ENCODE measurements at regions not wholly inside any gene's neighbourhood (a gene's known extent, or its start where the extent isn't known, plus 50 kb on each side); places are given as distances from the start of the nearest gene placed in this dataset.

DNA sequence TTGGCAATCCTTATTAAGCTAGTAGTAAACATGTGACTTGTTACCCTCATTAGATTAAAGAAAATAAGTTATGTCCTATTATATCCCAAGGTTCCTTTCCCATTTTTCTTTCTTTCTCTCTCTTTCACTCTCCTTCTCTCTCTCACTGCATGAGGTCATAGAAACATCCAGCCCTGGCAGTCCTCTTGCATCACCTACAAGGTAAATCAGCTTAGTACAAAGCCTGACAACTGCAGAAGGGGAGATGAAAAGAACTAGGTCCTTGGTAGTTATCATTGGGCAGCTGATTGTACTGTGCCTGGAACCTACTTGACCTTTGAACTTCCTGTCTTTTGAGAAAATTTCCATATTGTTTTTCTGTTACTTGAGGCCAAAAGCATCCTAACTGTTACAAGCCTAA is 307.9 kb upstream of the SP8 start:
- no peak for DNase-seq

DNA sequence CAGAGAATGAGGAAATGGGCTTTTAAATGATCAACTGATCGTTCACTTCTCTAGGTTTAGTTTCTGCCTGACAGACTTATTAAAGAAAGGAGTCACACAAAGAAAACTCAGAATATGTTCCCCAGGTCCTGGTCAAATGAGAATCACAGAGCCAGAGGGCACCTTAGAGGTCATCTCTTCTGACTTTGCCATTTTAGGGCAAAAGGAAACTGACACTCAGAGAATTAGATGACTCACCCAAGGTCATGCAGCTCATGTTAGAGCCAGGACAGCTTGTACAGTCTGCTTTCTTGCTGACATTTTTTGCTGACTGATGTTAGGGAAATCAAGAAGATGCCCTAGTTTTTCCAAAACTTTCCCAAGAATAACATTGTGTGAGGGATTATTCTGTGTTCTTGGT is 312.7 kb upstream of the SP8 start:
- DNase-seq, result no peak

DNA sequence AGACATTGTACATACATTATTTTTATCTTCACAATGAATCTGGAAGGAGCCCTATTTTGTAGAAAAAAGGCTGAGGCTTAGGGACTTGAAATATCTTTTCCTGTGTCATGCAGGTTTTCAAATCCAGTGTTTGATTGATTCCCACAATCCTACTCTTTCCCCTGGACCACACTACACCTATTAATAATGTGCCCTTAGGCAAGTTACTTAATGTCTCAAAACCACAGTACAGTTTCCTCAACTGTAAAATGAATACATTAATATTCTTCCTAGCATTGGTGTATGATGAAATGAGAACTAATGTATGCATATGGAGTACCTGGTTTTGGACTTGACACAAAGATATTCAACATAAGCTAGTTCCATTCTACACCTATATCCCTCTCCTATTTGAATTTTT is 313.3 kb upstream of the SP8 start:
- no peak for DNase-seq

DNA sequence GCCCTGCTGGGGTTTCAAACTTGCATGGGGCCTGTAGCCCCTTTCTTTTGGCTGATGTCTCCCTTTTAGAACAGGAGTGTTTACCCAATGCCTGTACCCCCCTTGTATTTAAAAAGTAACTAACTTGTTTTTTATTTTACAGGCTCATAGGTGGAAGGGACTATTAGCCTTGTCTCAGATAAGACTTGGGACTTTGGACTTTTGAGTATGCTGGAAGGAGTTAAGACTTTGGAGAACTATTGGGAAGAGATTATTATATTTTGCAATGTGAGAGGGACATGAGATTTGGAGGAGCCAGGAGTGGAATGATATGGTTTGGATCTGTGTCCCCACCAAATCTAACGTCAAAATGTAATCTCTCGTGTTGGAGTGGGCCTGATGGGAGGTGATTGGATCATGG is 314.9 kb upstream of the SP8 start:
- no peak for DNase-seq

DNA sequence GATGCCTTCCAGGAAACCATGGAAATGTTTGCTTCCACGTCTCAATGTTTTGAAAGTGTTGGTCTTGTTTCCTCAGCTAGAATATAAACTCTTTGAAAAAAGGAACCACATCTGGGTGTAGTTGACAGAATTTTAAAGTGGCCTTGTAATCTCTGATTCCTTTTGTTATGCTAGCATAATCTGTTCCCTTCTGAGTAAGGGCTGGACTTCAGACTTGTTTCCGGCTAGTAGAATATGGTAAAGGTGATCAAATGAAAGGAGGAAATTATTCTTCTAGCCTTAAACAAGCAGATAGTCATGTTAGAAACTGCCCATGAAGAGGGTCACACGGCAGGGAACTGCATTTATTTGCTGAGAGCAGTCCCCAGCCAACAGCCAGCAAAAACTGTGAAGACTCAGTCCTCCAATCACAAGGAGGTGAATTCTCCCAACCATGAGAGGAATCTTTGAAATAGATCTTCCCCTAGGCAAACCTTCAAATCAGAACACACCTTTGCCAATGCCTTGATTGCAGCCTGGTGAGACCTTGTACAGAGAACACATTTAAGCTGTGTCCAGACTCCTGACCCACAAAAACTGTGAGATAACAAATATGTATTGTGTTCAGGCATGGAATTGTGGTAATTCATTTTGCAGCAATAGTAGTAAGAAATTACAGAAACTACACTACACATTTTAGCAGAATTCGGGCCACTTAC is 316.9 kb upstream of the SP8 start:
- no peak for DNase-seq

DNA sequence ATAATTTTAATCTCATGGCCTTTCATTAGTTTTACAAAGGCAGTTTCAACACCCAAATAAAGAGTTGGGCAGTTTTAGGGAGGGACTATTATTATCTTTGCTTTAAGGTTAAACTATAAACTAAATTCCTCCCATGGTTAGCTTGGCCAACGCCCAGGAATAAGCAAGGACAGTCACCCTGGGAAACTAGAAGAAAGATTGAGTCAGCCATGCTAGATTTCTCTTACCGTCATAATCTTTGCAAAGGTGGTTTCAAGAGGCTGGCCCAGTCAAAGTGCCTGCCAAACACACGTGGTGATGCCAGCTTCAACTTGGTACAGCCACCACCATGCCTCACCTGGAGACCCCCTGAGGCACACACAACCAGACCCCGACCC is 317.4 kb upstream of the SP8 start:
- no peak for DNase-seq

DNA sequence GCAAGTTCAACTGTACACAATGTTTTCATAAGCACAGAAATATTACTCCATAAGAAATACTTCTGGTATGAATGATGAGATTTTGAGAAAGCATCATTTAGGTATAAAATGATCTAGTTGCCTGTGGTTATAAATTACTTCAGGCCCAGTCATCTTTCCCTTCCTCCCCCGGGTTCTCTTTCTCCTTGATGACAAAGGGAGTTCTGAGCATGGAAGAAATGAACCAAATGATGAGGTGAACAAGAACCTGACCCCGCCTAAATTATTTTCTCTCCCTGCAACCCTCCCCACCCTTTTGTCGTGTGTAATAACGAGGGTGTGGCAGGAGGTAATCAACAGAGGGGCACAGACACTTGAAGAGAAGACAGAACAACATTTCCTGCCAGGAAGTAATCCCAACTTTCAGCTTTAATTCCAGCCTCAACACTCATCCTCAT is 319.6 kb upstream of the SP8 start:
- DNase-seq, result no peak

DNA sequence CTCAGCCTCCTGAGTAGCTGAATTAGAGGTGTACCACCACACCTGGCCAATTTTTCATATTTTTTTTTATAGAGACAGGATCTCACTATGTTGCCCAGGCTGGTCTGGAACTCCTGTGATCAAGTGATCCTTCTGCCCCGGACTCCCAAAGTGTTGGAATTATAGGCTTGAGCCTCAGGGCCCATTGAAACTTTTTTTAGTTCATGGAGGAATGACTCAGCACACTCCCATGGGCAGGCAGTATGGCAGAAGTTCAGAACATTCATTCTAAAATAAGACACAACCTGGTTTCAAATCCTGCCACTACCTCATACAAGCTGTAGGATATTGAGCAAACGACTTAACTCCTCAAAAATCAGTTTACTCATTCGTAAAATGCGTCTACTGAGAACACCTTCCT is 320.4 kb upstream of the SP8 start:
- no peak for DNase-seq

DNA sequence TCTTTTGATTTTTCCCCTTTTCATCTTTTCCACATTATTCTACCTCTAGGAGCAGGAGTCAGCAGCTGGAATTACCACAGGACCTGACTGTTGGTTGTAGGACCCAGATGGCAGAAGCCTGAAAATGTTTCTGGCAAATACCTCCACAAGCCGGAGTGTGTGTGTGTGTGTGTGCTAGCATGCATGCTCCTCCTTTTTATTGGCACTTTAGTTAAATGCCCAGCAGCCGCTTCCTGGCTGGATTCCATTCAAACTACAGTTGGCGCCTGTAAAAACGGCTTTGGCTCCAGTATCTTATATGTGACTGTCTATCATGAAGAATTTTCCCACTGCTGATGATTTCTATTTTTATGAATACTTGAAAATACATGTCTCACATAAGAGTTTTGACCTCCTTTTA is 319.7 kb upstream of the SP4 start:
- no peak for DNase-seq

DNA sequence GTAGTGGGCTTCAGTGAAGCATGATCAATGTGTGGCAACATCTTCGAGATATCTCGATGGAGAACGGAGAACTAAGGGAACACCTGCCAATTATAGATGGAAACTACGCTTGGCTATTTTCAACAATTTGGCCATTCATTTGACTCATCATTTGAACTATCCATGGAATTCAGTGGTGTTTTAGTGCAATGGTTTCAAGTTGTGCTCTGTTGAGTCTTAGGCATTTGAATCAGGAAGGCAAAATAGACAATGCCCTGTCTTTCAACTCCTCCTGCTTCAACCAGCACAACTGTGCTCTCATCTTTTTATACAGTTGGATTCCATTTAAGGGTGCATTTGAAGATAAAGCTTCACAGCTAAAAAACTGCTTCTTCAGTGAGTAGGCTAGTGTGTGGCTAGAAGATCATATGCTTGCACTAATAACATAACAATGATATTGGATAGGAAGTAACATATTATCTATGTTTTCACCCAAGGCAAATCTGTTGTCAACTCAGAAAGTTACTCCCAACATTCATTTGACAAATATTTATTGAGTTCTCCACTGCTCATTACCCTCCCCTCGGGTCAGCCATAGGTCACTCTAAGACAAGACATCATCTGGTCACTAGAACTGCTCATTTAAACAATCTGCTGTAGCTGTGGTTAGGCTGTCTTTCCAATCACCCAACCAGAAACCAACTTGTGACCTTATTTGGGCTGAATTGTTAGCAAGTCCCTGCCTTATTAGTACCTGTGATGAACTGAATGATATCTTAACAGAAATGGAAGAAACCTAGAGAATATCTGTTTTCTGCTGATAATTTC is 314.1 kb upstream of the SP4 start:
- no peak for DNase-seq

DNA sequence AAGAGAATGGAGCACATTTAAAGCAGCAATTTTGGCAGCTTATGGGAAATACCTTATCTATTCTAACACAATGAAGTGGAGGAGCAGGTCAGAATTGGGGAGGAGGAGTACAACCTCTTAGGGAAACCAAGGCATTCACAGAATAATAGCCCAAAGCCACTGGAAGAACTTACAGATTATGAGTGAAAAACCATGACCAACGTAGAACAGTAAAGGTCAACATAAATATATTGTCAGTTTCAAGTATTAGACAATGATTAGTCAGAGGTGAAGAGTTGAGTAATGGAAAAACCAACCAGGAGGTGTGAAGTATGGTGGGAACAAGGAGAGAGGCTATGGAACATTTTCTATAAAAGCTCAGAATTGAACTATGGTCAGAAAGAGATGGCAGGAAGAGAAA is 304.3 kb upstream of the SP4 start:
- DNase-seq, result no peak

DNA sequence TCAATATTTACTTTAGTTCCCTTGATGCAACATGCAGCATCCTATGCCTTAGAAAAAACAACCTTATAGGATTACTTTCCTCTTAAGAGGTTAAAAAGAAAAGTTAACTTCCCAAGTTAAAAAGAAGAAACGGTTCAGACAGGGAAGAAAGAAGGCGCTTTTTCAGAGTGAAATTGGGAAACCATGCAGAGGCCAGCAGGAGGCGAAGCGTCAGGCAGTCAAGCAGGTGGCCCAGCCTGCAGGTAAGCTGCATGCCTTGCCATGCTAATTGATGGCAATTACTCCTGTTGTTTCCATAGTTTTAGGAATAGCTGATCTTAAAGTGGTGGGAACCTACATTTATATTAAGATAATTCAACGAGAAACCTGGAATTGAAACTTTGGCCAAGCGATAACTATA is 302.6 kb upstream of the SP4 start:
- no peak for DNase-seq

DNA sequence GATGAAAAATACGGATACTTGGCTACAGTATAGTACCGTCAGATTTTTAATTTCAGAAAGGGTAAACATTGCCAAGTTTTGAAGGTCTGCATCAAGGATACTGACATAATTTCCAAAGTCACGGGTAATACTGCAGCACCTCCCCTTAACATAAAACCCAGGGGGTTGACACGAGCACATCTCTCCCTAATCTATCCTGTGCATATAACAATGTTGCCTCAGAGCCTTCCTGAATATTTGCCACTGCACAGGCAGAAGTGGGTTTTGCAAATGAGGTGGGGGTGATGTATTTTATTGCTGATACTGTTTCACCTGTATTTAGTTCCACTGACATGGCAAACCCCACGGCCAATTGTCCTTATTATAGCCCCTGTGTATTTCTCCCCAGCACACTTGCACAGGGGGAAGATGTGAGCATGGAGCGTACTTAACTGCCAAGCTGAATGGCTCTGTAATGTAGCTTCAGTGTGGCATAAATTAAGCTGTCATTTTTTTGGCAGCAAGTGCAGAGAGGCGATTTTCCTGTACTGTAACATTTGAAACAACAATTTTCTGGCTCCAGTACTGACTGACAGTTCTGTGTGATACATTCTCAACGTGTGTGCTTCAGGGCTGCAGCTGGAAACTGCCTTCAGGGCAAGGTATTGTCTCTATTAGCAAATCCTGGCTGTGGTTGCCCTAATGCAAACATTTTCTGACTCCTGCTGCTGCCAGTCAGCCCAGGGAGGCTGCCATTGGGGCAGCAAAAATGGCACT is 299.6 kb upstream of the SP4 start:
- no peak for DNase-seq

DNA sequence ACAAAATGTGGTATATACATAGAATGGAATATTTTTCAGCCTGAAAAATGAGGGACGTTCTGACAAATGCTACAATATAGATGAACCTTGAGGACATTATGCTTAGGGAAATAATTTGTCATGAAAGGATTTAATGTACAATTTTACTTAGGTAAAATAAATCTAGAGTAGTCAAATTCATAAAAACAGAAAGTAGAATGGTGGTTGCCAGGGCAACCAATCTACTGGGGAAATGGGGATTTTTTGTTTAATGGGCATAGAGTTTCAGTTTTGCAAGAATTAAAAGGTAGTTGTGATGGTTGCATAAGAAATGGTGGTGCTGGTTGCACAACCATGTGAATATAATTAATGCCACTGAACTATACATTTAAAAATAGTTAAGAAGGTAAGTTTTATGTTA is 296.0 kb upstream of the SP4 start:
- no peak for DNase-seq

DNA sequence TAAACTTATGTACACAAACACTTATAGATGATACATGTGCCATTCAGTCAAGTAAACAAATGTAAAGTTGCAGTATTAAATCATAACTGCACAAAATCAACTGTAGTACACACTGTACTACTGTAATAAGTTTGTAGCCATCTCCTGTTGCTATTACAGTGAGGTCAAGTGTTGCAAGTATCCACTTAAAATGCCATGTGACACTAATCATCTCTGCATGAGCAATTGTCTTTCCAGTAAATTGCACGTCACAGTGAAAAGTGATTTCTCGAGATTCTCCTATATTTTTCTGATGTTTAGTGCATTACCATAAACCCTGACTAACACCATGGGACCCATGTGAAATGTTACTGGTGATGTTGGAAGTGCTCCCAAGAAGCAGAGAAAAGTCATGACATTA is 293.3 kb upstream of the SP4 start:
- no peak for DNase-seq

DNA sequence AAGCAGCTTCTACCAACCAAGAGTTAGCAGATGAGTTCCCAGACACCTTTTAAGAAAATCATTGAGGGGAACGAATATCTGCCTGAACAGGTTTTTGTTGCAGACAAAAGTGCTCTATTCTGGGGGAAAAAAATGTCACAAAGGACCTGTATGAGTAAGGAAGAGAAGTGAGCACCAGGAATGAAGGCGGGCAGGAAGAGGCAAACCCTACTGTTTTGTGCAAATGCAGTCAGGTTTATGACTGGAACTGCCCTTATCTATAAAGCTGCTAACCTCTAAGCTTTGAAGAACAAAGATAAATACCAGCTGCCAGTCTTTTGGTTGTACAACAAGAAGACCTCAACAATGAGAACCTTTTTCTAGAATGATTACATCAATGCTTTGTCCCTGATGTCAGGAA is 292.4 kb upstream of the SP4 start:
- no peak for DNase-seq

DNA sequence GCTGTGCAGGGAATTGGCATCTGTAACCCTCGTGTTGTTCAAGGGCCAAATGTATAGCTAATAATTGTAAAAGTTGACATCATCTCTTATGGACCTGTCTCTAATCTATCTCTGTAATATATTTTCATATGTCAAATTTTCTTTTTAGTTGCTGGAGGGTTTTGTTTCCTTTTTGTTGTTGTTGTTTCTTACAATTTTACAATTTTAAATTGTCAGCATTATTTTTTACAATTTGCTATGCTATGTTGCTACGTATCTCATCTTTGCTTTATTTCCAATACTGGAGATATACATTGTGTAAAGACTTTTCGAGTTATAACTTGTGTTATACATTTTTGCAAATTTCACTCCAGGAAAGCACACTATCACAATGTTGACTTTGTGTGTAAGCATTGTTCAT is 290.2 kb upstream of the SP4 start:
- no peak for DNase-seq

DNA sequence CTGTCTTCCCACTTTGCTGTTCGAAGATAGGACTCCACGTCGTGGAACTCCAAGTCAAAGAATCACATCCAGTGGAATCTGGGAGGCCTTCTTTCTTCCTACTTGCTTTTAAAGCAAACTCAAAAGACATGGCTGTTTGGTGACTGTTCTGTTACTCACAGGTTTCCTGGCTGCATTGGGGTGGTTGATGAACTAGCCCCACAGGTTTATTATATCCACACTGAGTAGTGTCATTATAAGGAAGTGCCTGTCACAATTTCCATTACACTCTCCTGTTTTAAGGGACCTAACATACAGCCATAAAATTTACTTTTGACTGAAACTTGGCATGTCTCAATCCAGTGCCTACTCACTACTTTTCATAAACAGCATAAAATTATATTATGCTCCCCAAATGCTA is 287.3 kb upstream of the SP4 start:
- no peak for DNase-seq

DNA sequence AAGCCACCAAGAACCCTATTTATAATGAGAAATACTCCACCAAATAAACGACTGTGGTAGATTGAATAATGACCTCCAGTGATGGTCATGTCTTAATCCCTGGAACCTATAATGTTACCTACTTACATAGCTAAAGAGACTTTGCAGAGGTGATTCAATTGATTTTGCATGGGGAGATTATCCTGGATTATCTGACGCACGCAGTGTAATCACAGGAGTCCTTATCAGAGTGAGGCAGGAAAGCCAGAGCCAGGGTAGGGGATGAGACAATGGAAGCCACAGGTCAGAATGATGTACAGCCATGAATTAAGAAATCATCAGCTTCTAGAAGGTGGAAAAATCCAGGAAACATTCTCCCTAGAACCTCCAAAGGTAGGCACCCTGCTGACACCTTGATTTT is 286.4 kb upstream of the SP4 start:
- peak; percentile 78 for DNase-seq

DNA sequence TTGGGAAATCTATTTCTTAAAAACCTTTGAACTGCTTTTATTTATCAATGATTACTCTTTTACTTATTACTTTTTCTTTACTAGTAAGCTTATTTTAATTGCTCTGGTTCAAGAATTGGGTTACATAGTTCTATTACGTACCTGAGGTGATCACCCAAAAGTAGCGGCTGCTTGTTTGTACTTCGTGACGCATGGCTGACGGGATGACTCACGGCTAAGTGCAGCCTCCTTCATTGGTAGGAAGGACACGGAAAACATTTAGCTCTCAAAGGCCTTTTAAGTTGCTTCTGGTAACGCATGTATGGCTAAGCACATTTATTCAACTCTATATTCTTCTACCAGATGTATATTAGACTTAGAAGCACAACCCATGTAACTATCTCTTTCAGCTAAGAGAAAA is 285.8 kb upstream of the SP4 start:
- no peak for DNase-seq

DNA sequence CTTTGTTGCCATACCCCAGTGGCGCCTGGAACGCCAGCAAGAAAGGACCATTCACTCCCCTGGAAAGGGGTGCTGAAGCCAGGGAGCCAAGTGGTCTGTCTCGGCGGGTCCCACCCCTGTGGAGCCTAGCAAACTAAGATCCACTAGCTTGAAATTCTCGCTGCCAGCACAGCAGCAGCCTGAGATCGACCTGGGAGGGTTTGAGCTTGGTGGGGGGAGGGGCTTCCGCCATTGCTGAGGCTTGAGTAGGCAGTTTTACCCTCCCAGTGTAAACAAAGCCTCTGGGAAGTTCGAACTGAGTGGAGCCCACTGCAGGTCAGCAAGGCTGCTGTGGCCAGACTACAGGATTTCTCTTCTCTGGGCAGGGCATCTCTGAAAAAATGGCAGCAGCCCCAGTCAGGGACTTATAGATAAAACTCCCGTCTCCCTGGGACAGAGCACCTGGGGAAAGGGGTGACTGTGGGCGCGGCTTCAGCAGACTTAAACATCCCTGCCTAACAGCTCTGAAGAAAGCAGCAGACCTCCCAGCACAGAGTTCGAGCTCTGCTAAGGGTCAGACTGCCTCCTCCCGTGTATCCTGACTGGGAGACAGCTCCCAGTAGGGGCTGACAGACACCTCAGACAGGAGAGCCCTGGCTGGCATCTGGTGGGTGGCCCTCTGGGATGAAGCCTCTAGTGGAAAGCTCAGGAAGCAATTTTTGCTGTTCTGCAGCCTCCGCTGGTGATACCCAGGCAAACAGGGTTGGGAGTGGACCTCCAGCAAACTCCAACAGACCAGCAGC is 281.1 kb upstream of the SP4 start:
- peak; percentile 5 for DNase-seq

DNA sequence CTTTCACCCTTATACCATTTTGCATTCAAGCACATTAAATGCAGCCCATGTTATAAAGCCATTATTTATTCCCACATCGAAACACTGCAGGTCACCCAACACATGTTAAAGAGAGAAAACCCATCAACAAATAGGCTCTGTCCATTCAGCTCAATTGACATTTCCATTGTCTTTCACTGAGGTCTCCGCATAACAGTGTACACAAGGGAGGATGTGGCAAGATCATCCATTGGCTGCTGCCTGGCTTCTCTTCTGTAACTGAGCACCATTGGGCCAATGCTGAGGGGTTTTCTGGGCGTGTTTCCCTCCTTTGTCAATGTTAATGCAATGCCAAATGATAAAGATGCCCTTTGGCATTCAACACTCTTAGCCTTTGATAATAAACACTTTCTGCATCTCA is 278.1 kb upstream of the SP4 start:
- no peak for DNase-seq

DNA sequence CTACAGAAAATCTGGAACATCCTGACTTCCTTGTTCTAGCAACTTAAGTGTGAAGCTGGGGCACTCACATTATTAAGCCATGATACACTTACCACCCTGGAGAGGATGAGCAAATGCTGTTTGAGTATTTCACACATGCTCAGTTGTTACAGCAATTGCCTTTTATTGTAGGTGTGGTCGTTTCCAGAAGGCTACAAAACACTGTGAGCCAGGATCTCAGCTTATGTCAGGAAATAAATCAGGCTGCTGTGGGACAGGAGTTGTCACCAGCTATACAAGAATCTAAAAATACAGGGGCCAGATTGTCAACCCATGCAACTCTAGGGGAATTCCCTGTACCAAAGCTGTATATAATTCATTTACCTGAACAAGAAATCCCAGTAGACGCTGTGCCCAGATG is 273.3 kb upstream of the SP4 start:
- no peak for DNase-seq
